Activated naive CD8-positive, alpha-beta T cell (primary cell): ENCODE measurements at regions not wholly inside any gene's neighbourhood (a gene's known extent, or its start where the extent isn't known, plus 50 kb on each side); places are given as distances from the start of the nearest gene placed in this dataset.
"Not testable (repeated sequence)": the region's sequence is repeated elsewhere in the genome, so short reads cannot be mapped to it uniquely, and the experiment has no call there.

Source experiments
- H3K27ac Mint-ChIP-seq: one replicate; pipeline ENCODE4 v1.8.0; 2021; ENCODE audit warnings: mixed read lengths
- H3K27me3 Mint-ChIP-seq: one replicate; pipeline ENCODE4 v1.8.0; 2021; ENCODE audit warnings: mixed read lengths
- H3K36me3 Mint-ChIP-seq: one replicate; pipeline ENCODE4 v1.8.0; 2021; ENCODE audit warnings: mixed read lengths
- H3K4me1 Mint-ChIP-seq: one replicate; pipeline ENCODE4 v1.8.0; 2021; ENCODE audit warnings: low read depth, mixed read lengths
- H3K4me3 Mint-ChIP-seq: one replicate; pipeline ENCODE4 v1.8.0; 2021; ENCODE audit warnings: mild to moderate bottlenecking, mixed read lengths
- H3K9me3 Mint-ChIP-seq: one replicate; pipeline ENCODE4 v1.8.0; 2021; ENCODE audit warnings: low read depth, mixed read lengths

DNA sequence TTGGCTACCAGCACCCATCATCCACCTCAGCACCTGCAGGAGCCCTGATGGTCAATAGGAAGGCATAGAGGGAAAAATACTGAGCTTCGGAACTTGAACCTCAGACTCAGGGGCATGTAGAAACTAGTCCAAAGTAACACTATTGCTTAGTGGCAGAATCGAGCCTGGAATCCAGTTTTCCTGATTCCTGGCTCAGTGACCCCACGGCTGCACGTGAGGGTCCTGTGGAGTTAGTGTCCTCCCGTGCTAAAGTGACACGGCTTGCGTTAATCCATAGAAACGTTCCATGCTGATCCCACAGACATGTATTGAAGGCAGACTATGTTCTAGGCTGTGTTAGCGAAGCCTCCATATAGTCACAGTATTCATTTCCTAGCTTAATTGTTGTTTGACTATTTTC lies 747.0 kb upstream of the TPTE start:
- peaks cover 5% of the 10 kb centered on the region for H3K36me3 Mint-ChIP-seq

GRCh38 chr21:9774901-9775593 lies 746.3 kb upstream of the TPTE start:
- H3K27me3 Mint-ChIP-seq, H3K36me3 Mint-ChIP-seq, H3K4me3 Mint-ChIP-seq, H3K27ac Mint-ChIP-seq, H3K4me1 Mint-ChIP-seq: not testable (repeated sequence)
- peaks cover 27% of the 10 kb centered on the region for H3K9me3 Mint-ChIP-seq

More for the DNA sequence above, 747.0 kb upstream of the TPTE start:
- Mint-ChIP-seq H3K9me3 (peaks cover 27% of the 10 kb centered on the region), H3K4me3 (no peak overlapping the region), H3K4me1 (no peaks in the 10 kb centered on the region), H3K27me3 (no peaks in the 10 kb centered on the region), H3K27ac (no peak overlapping the region)

GRCh38 chr21:9775877-9776276 lies 745.5 kb upstream of the TPTE start:
- H3K9me3 Mint-ChIP-seq = peaks cover 34% of the 10 kb centered on the region
- H3K4me3 Mint-ChIP-seq, H3K36me3 Mint-ChIP-seq, H3K27ac Mint-ChIP-seq, H3K27me3 Mint-ChIP-seq, H3K4me1 Mint-ChIP-seq: not testable (repeated sequence)

- not testable (repeated sequence) for H3K36me3 Mint-ChIP-seq, H3K27me3 Mint-ChIP-seq, H3K4me3 Mint-ChIP-seq, H3K27ac Mint-ChIP-seq, H3K4me1 Mint-ChIP-seq
- peaks cover 38% of the 10 kb centered on the region for H3K9me3 Mint-ChIP-seq
Observed at GRCh38 chr21:9776286-9777020, 744.9 kb upstream of the TPTE start.

DNA sequence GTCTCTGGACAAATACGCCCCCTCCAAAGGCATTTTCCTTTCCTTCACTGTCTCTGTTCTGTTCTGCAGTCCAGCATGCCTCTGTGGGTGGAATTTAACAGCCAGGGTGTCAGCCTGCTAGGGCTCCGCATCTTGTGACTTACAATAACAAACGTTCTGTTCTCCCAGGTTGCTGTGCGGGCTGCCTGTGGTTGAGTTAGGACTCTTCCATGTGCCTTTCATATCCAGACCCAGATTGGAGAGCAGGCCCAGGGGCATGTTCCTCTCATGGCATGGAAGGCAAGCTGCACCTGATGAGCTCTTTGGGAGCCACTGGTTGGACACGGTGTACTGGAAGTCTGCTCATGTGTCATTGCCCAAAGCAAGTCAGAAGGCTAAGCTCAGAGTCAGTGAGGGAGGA lies 742.8 kb upstream of the TPTE start:
- H3K36me3 Mint-ChIP-seq, H3K4me3 Mint-ChIP-seq, H3K27ac Mint-ChIP-seq, H3K27me3 Mint-ChIP-seq, H3K4me1 Mint-ChIP-seq: not testable (repeated sequence)
- peaks cover 47% of the 10 kb centered on the region for H3K9me3 Mint-ChIP-seq

GRCh38 chr21:9780441-9780937 lies 740.9 kb upstream of the TPTE start:
- Mint-ChIP-seq H3K27ac (no peak overlapping the region), H3K9me3 (peaks cover 42% of the 10 kb centered on the region), H3K36me3 (peaks cover 2% of the 10 kb centered on the region), H3K4me3 (no peak overlapping the region), H3K27me3 (no peaks in the 10 kb centered on the region), H3K4me1 (no peaks in the 10 kb centered on the region)

DNA sequence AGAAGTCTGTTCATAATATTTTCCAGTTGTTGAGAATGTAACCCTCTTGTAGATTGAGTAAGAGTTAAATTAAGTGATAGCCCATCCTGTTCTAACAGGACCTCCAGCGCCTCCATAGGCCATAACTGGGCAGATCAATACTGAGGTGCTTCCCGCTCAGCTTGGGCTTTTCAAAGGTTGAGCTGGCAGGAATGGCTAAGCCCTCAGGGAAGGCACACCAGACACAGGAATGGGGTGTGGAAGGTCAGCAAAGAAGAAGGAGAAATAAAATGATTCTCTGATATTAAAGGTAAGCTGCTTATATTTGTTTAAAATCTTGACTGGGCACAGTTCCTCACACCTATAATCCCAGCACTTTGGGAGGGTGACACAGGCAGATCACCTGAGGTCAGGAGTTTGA lies 737.8 kb upstream of the TPTE start:
- not testable (repeated sequence) for H3K27me3 Mint-ChIP-seq, H3K4me1 Mint-ChIP-seq, H3K27ac Mint-ChIP-seq, H3K36me3 Mint-ChIP-seq, H3K4me3 Mint-ChIP-seq
- H3K9me3 Mint-ChIP-seq = peaks cover 46% of the 10 kb centered on the region

GRCh38 chr21:9784201-9784600 lies 737.2 kb upstream of the TPTE start:
- H3K4me1 Mint-ChIP-seq, H3K4me3 Mint-ChIP-seq, H3K36me3 Mint-ChIP-seq, H3K27me3 Mint-ChIP-seq, H3K27ac Mint-ChIP-seq: not testable (repeated sequence)
- H3K9me3 Mint-ChIP-seq = peaks cover 52% of the 10 kb centered on the region

DNA sequence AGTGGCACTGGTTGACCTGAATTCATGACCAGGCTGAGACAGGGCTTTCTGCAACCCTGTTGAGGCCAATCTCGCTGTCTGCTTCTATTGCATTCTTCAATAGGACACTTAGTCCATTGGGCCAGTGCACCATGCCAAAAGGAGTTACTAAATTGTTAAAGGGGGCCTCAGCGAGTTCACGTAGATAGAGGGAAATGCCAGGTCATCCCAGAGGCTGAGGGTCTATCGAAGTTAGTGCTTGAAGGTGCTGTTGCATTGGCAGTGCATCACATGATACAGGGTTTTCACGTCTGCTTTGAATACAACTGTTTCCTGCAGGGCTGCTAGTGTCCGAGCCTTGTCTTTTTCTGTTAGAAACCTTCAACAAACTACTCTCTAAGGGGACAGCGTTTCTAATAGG lies 735.3 kb upstream of the TPTE start:
- not testable (repeated sequence) for H3K27me3 Mint-ChIP-seq, H3K4me1 Mint-ChIP-seq, H3K27ac Mint-ChIP-seq, H3K4me3 Mint-ChIP-seq, H3K36me3 Mint-ChIP-seq
- peaks cover 46% of the 10 kb centered on the region for H3K9me3 Mint-ChIP-seq

- H3K4me1 Mint-ChIP-seq, H3K4me3 Mint-ChIP-seq, H3K36me3 Mint-ChIP-seq, H3K27ac Mint-ChIP-seq, H3K27me3 Mint-ChIP-seq: not testable (repeated sequence)
- H3K9me3 Mint-ChIP-seq = peaks cover 43% of the 10 kb centered on the region
Observed at GRCh38 chr21:9788281-9788680, 733.1 kb upstream of the TPTE start.

- not testable (repeated sequence) for H3K4me1 Mint-ChIP-seq, H3K4me3 Mint-ChIP-seq, H3K27ac Mint-ChIP-seq, H3K36me3 Mint-ChIP-seq, H3K27me3 Mint-ChIP-seq
- H3K9me3 Mint-ChIP-seq = peaks cover 36% of the 10 kb centered on the region
Observed at GRCh38 chr21:9790354-9790753, 731.0 kb upstream of the TPTE start.

- not testable (repeated sequence) for H3K4me1 Mint-ChIP-seq, H3K27me3 Mint-ChIP-seq, H3K36me3 Mint-ChIP-seq, H3K27ac Mint-ChIP-seq, H3K4me3 Mint-ChIP-seq
- H3K9me3 Mint-ChIP-seq = peaks cover 43% of the 10 kb centered on the region
Observed at GRCh38 chr21:9791453-9791852, 729.9 kb upstream of the TPTE start.

DNA sequence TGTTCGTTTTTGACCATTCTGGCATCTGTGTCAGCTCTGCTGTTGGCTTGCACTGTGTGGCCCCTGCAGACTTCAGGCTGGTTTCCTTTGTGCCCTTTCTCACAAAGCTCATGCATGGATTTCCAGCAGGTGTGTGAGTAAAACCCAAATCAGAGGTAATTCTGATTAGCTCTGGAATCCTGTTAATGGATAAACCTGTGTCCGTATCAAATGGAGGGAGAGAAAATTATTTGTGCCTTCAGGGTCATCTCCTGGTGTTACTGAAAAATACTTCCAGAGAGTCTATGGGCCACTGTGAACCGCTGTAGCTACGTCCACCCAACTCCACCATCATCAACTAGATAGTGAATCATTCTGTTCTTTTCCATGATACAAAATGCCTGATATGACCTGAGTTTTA lies 726.1 kb upstream of the TPTE start:
- H3K4me3 Mint-ChIP-seq, H3K27ac Mint-ChIP-seq, H3K36me3 Mint-ChIP-seq, H3K4me1 Mint-ChIP-seq, H3K27me3 Mint-ChIP-seq: not testable (repeated sequence)
- H3K9me3 Mint-ChIP-seq = peaks cover 23% of the 10 kb centered on the region

GRCh38 chr21:9796293-9796692 lies 725.1 kb upstream of the TPTE start:
- H3K9me3 Mint-ChIP-seq = peaks cover 23% of the 10 kb centered on the region
- H3K27ac Mint-ChIP-seq, H3K4me3 Mint-ChIP-seq, H3K4me1 Mint-ChIP-seq, H3K27me3 Mint-ChIP-seq, H3K36me3 Mint-ChIP-seq: not testable (repeated sequence)

GRCh38 chr21:9807675-9808074 lies 713.7 kb upstream of the TPTE start:
- H3K4me3 Mint-ChIP-seq, H3K36me3 Mint-ChIP-seq: not testable (repeated sequence)

More at GRCh38 chr21:9807675-9808074, 713.7 kb upstream of the TPTE start:
- H3K9me3 Mint-ChIP-seq, H3K4me1 Mint-ChIP-seq, H3K27me3 Mint-ChIP-seq, H3K27ac Mint-ChIP-seq: not testable (repeated sequence)
